HL-60/S4 treated with phorbol 12-myristate 13-acetate at 8.2 ng/mL for 4 days and 3 days (cell line): ENCODE measurements at regions not wholly inside any gene's neighbourhood (a gene's known extent, or its start where the extent isn't known, plus 50 kb on each side); places are given as distances from the start of the nearest gene placed in this dataset.
"Not testable (repeated sequence)": the region's sequence is repeated elsewhere in the genome, so short reads cannot be mapped to it uniquely, and the experiment has no call there.

Experiments
- in situ Hi-C: fragments of 300-500 bp; cut with MboI; formaldehyde crosslinking; loops from 2 replicates; pipeline ENCODE4 v1.15.0; 2022; ENCODE audit warnings: low sequenced_read_pairs

DNA sequence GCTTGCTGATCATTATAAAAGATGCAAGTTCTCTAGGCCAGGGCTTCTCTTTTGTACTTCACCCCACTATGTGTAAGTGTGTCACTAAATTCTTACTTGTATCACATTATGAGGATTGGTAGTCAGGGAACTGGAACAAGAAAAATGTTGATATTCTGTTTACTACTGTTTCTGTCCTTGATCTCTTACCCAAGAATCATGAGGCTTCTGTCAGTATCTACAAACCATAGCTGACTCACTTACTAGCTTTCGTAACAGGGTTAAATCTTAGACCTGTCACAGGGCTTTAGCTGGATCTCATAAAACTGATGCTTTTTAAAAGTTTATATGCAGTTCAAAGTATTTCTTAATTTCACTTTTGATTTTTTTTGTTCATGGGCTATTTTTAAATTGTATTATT is 681.2 kb downstream of the PLPP3 start:
- in situ Hi-C loops = no loop called here

GRCh38 chr1:55896210-55896609 is 681.0 kb upstream of the USP24 start:
- in situ Hi-C loops = no loop called here

DNA sequence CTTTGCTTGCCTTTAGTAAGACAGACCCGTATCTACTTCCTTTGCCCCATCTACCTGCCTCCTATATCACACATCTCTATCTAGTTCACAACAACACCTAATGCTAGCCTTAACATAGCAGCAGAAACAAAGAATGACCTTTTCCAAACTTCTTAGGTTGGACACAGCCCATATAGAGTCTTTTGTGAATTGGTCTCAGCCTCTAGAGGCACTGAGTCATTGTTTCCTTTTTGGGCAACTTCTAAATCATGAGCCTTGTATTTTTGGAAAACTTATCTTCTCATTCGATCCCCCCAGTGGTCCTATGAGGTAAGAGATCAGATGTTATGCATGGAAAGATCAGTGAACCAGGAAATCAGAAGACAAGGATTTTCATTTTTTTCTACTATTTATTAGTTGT is 679.4 kb upstream of the USP24 start:
- in situ Hi-C loops = no loop called here

- in situ Hi-C loops = no loop called here
Observed at GRCh38 chr1:55893155-55893554, 678.0 kb upstream of the USP24 start.

GRCh38 chr1:55888685-55889317 is 673.6 kb upstream of the USP24 start:
- in situ Hi-C loops = no loop called here

- in situ Hi-C loops = no loop called here
Observed at GRCh38 chr1:55886856-55887712, 671.9 kb upstream of the USP24 start.

DNA sequence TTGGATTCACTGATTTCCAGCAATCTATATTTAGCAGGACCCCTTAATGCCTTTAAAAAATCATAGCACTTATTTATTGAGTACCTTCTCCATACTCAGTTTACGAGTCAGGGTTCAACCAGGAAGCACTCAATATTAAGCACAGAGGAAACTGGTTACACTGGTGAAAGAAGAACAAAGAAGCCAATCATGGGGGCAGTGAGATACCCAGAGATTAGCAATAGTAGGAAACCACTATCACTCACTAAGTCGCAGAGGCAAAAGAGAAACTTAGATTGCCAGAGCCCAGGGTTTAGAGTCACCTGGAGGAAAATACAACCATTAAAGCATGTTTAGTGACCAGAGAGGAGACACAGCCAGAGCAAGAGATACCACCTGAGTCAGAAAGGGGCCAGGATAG is 670.5 kb upstream of the USP24 start:
- in situ Hi-C loops = no loop called here

- in situ Hi-C loops = no loop called here
Observed at GRCh38 chr1:55882931-55883330, 667.8 kb upstream of the USP24 start.

GRCh38 chr1:55879346-55879745 is 664.2 kb upstream of the USP24 start:
- in situ Hi-C loops = no loop called here

GRCh38 chr1:55877437-55878232 is 662.5 kb upstream of the USP24 start:
- in situ Hi-C loops = no loop called here

GRCh38 chr1:55876276-55877060 is 661.3 kb upstream of the USP24 start:
- in situ Hi-C loops = no loop called here

DNA sequence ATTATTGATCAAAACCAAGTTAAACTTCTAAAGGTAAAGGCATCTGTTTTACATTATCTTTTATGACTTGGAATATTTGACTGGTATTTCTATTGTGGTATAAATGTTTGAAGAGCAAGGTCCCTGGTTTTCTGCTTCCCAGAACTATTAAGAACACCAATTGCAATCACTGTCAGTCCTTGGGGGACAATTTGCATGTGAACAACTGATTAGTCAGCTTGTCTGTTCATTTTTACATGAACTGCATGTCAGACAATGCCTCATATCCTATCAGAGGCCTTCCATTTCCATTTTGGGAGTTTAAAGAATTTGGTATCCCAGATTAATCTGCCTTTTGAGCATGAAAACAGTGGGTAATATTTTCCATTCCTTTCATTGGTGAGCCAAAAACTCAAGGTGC is 654.9 kb upstream of the USP24 start:
- in situ Hi-C loops = no loop called here

GRCh38 chr1:55869065-55869464 is 653.9 kb upstream of the USP24 start:
- in situ Hi-C loops = no loop called here

DNA sequence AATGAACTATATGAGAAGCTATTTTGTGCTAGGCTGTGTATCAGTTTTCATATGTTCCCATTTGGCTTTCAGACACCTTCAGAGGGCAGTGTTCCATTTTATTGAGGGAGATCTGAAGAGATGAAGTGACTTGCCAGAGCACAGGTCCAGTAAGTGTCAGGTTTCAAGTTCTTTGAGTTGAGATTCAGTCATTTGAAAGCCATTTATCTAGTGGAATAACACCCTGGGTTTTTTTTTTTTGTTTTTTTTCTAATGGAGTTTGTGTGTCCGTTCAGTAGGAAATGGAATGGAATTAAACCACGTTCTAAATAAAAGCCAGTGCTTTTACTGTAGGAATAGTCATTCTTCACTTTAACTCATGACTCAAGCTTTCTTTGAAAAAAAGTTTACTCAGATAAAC is 652.9 kb upstream of the USP24 start:
- in situ Hi-C loops = no loop called here

DNA sequence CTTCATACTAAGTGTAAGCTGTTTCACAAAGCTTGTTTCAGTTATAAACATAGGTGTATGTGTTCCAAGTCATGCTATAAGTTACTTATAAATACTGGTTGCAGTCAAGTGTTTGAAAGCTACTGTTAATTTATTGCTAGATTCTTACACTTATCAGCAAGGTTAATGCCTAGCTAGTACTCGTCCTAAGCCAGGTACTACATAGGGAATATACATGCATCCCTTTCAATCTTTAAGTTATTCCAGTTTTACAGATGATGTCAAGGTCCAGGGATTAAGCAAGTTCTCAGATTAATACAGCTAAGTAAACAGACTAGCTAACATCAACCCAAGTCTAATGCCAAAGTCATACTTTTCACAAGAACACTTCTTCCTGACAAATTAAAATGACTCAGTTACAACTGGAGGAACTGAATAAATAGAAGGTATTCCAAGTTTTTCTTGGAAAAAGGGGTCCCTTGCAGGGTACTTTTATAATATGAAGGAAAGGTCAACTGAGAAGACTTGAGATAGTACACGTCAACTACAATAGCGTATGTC is 652.2 kb upstream of the USP24 start:
- in situ Hi-C loops = no loop called here

DNA sequence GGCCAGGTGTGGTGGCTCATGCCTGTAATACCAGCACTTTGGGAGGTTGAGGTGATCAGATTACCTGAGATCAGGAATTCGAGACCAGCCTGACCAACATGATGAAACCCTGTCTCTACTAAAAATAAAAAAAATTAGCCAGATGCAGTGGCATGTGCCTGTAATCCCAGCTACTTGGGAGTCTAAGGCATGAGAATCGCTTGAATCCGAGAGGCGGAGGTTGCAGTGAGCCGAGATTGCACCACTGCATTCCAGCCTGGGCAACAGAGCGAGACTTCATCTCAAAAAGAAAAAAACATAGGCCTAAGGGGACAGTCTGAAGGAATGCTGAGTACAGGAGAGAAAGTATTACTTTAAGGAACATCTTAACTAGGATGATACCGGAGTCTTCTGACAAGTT is 650.6 kb upstream of the USP24 start:
- in situ Hi-C loops = not testable (repeated sequence)

- in situ Hi-C loops = no loop called here
Observed at GRCh38 chr1:55864251-55864650, 649.1 kb upstream of the USP24 start.

GRCh38 chr1:55861676-55862340 is 646.6 kb upstream of the USP24 start:
- in situ Hi-C loops = no loop called here

DNA sequence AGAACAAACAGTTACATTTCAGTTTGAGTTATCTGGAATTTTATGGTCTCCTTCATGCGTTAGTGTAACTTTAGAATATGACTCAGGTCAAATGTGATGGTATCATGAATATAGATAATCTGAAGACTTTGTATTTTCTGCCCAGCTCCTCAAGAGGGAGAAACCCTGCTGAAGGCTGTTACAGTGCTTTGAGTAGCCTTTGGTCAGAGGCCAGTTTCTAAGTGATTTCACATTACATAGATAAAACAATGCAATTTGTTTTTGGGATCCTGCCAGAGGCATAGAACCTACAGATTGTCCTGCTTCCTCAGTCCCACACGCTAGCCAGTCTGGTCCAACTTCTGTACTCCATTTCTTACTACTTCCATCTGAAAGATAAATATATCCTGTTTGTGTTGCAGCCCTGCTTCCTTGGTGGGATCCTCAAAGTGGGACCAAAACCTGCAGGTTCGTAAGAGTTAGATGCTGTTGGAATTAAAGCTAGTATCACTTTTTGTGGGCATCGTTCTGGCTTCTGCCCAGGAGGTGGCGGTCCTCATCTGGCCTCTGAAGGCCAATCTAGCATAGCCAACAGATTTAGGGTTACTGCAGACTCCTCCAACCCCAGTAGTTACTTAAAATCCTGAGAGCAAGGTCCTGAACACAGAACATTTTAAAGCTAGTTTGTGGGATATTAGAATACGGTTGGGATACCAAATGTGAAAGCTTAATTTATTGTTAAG is 645.8 kb upstream of the USP24 start:
- in situ Hi-C loops = no loop called here
